ENCODE measurements at regions not wholly inside any gene's neighbourhood (a gene's known extent, or its start where the extent isn't known, plus 50 kb on each side); places are given as distances from the start of the nearest gene placed in this dataset.
"Not testable (repeated sequence)": the region's sequence is repeated elsewhere in the genome, so short reads cannot be mapped to it uniquely, and the experiment has no call there.

DNA sequence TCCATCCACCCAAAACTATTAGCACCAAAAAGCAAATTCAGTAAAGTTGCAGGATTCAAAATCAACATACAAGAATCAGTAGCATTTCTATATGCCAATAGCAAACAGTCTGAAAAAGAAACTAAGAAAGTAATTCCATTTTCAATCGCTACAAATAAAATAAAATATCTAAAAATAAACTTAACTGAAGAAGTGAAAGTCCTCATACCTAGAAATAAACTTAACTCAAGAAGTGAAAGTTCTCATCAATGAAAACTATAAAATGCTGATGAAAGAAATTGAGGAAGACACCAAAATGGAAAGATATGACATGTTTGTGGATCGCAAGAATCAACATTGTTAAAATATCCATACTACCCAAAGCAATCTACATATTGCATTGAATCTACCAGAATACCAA is 103.0 kb upstream of the ARID1B start:
- no peak for DNase-seq (ENCODE audit: low read depth in 1 of 2, low spot score in 1 of 2)
- TF ChIP-seq, protein P1, sequence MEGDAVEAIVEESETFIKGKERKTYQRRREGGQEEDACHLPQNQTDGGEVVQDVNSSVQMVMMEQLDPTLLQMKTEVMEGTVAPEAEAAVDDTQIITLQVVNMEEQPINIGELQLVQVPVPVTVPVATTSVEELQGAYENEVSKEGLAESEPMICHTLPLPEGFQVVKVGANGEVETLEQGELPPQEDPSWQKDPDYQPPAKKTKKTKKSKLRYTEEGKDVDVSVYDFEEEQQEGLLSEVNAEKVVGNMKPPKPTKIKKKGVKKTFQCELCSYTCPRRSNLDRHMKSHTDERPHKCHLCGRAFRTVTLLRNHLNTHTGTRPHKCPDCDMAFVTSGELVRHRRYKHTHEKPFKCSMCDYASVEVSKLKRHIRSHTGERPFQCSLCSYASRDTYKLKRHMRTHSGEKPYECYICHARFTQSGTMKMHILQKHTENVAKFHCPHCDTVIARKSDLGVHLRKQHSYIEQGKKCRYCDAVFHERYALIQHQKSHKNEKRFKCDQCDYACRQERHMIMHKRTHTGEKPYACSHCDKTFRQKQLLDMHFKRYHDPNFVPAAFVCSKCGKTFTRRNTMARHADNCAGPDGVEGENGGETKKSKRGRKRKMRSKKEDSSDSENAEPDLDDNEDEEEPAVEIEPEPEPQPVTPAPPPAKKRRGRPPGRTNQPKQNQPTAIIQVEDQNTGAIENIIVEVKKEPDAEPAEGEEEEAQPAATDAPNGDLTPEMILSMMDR (IDR thresholded peaks at IDR 0.05; ENCODE audit: insufficient read depth, low read length), result no peak
- TF ChIP-seq GABPA (IDR thresholded peaks at IDR 0.05; ENCODE audit: low read depth), result no peak
- TF ChIP-seq SPI1 (IDR thresholded peaks at IDR 0.05; ENCODE audit: borderline replicate concordance, low read depth), result no peak
- TF ChIP-seq, protein P2, sequence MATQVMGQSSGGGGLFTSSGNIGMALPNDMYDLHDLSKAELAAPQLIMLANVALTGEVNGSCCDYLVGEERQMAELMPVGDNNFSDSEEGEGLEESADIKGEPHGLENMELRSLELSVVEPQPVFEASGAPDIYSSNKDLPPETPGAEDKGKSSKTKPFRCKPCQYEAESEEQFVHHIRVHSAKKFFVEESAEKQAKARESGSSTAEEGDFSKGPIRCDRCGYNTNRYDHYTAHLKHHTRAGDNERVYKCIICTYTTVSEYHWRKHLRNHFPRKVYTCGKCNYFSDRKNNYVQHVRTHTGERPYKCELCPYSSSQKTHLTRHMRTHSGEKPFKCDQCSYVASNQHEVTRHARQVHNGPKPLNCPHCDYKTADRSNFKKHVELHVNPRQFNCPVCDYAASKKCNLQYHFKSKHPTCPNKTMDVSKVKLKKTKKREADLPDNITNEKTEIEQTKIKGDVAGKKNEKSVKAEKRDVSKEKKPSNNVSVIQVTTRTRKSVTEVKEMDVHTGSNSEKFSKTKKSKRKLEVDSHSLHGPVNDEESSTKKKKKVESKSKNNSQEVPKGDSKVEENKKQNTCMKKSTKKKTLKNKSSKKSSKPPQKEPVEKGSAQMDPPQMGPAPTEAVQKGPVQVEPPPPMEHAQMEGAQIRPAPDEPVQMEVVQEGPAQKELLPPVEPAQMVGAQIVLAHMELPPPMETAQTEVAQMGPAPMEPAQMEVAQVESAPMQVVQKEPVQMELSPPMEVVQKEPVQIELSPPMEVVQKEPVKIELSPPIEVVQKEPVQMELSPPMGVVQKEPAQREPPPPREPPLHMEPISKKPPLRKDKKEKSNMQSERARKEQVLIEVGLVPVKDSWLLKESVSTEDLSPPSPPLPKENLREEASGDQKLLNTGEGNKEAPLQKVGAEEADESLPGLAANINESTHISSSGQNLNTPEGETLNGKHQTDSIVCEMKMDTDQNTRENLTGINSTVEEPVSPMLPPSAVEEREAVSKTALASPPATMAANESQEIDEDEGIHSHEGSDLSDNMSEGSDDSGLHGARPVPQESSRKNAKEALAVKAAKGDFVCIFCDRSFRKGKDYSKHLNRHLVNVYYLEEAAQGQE (IDR thresholded peaks at IDR 0.05; ENCODE audit: insufficient replicate concordance, low read depth), result no peak
- no peak for TF ChIP-seq POLR2AphosphoS5 (IDR thresholded peaks at IDR 0.05; ENCODE audit: low read depth)
- H3K27ac ChIP-seq (replicated peaks), result no peak overlapping the region
- no peak overlapping the region for H3K4me3 ChIP-seq (replicated peaks; ENCODE audit: insufficient read depth, low read length)
- H3K27me3 ChIP-seq (ENCODE audit: insufficient read depth, poor library complexity, severe bottlenecking), result no peaks in the 10 kb centered on the region

DNA sequence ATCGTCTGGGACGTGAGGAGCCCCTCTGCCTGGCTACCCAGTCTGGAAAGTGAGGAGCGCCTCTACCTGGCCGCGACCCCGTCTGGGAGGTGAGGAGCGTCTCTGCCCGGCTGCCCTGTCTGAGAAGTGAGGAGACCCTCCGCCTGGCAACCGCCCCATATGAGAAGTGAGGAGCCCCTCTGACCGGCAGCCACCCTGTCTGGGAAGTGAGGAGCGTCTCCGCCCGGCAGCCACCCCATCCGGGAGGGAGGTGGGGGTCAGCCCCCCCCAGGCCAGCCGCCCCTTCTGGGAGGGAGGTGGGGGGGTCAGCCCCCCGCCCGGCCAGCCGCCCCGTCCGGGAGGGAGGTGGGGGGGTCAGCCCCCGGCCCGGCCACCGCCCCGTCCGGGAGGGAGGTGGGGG is 107.1 kb upstream of the ARID1B start:
- not testable (repeated sequence) for H3K4me3 ChIP-seq (replicated peaks; ENCODE audit: insufficient read depth, low read length); H3K27ac ChIP-seq (replicated peaks); DNase-seq (ENCODE audit: low read depth in 1 of 2, low spot score in 1 of 2); H3K27me3 ChIP-seq (ENCODE audit: insufficient read depth, poor library complexity, severe bottlenecking)

DNA sequence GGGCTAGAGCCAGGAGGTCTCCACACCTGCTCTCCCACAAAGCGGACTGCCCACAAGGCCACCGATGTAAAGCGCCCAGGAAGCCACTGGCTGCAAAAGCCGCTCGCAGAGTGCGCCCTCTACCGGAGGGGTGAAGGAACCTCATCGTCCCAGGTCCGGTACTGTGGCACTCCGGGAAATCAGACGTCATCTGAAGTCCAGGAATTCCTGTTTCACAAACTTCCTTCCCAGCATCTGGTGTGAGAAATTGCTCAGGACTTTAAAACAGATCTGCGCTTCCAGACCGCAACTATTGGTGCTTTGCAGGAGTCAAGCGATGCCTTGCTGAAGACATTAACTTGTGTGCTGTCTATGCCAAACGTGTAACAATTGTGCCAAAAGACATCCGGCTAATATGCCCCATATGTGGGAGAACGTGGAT is 115.1 kb upstream of the ARID1B start:
- Histone ChIP-seq H3K27me3 (ENCODE audit: insufficient read depth, poor library complexity, severe bottlenecking) (no peaks in the 10 kb centered on the region), H3K27ac (replicated peaks) (no peak overlapping the region), H3K4me3 (replicated peaks; ENCODE audit: insufficient read depth, low read length) (no peak overlapping the region)
- TF ChIP-seq POLR2AphosphoS5 (IDR thresholded peaks at IDR 0.05; ENCODE audit: low read depth), result no peak
- TF ChIP-seq, protein P1 (IDR thresholded peaks at IDR 0.05; ENCODE audit: insufficient read depth, low read length), result peak; percentile 23
- no peak for DNase-seq (ENCODE audit: low read depth in 1 of 2, low spot score in 1 of 2)

DNA sequence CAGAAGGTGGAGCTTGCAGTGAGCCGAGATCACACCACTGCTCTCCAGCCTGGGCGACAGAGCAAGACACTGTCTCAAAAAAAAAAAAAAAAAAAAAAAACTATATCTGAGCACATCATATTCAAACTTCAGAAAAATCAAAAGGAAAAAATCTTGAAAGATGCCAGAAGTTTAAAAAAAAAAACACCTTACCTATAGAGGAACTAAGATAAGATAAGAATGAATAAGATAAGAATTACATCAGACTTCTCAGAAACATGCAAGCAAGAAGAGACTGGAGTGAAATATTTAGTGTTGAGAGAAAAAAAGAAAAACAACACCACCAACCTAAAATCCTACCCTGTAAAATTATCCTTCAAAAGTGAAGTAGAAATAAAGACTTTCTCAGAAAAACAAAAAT is 116.8 kb upstream of the ARID1B start:
- Histone ChIP-seq H3K27ac (replicated peaks) (no peak overlapping the region), H3K27me3 (ENCODE audit: insufficient read depth, poor library complexity, severe bottlenecking) (no peaks in the 10 kb centered on the region), H3K4me3 (replicated peaks; ENCODE audit: insufficient read depth, low read length) (no peak overlapping the region)
- TF ChIP-seq, protein P1 (IDR thresholded peaks at IDR 0.05; ENCODE audit: insufficient read depth, low read length), result no peak
- no peak for TF ChIP-seq GABPA (IDR thresholded peaks at IDR 0.05; ENCODE audit: low read depth)
- TF ChIP-seq, protein P2 (IDR thresholded peaks at IDR 0.05; ENCODE audit: insufficient replicate concordance, low read depth), result no peak
- TF ChIP-seq POLR2AphosphoS5 (IDR thresholded peaks at IDR 0.05; ENCODE audit: low read depth), result no peak
- no peak for TF ChIP-seq SPI1 (IDR thresholded peaks at IDR 0.05; ENCODE audit: borderline replicate concordance, low read depth)
- DNase-seq (ENCODE audit: low read depth in 1 of 2, low spot score in 1 of 2), result no peak
